ENCODE measurements at regions not wholly inside any gene's neighbourhood (a gene's known extent, or its start where the extent isn't known, plus 50 kb on each side); places are given as distances from the start of the nearest gene placed in this dataset.

DNA sequence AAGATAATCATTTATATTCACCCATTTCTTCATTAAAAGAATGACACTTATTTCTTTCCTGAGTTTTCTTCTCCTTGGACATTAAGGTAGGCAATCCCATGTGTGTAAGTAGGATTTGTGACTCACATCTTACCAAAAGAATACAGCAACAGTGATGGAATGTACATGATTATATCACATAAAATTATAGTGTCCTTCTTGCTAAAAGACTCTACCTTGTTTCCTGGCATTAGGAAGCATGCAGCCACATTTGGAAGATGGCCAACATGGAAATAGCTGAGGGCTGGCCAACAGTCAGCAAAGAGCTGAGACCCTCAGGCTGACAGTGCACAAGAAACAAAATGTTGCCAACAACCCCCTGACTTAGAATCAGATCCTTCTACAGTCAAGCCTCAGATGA is 327.9 kb upstream of the MARCKS start:
- TF ChIP-seq, protein P1, sequence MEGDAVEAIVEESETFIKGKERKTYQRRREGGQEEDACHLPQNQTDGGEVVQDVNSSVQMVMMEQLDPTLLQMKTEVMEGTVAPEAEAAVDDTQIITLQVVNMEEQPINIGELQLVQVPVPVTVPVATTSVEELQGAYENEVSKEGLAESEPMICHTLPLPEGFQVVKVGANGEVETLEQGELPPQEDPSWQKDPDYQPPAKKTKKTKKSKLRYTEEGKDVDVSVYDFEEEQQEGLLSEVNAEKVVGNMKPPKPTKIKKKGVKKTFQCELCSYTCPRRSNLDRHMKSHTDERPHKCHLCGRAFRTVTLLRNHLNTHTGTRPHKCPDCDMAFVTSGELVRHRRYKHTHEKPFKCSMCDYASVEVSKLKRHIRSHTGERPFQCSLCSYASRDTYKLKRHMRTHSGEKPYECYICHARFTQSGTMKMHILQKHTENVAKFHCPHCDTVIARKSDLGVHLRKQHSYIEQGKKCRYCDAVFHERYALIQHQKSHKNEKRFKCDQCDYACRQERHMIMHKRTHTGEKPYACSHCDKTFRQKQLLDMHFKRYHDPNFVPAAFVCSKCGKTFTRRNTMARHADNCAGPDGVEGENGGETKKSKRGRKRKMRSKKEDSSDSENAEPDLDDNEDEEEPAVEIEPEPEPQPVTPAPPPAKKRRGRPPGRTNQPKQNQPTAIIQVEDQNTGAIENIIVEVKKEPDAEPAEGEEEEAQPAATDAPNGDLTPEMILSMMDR (IDR thresholded peaks at IDR 0.05; ENCODE audit: low read depth, low read length) = no peak
- TF ChIP-seq, protein P2, sequence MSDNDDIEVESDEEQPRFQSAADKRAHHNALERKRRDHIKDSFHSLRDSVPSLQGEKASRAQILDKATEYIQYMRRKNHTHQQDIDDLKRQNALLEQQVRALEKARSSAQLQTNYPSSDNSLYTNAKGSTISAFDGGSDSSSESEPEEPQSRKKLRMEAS (IDR thresholded peaks at IDR 0.05; ENCODE audit: low read depth, low read length) = no peak

Data from NB4 (cell line).